HS-5 (cell line): ENCODE measurements at regions not wholly inside any gene's neighbourhood (a gene's known extent, or its start where the extent isn't known, plus 50 kb on each side); places are given as distances from the start of the nearest gene placed in this dataset.

Experiments used
- DNase-seq: peaks from one replicate; pipeline ENCODE4 v3.0.0-alpha.2; 2012; ENCODE audit warnings: low read depth

DNA sequence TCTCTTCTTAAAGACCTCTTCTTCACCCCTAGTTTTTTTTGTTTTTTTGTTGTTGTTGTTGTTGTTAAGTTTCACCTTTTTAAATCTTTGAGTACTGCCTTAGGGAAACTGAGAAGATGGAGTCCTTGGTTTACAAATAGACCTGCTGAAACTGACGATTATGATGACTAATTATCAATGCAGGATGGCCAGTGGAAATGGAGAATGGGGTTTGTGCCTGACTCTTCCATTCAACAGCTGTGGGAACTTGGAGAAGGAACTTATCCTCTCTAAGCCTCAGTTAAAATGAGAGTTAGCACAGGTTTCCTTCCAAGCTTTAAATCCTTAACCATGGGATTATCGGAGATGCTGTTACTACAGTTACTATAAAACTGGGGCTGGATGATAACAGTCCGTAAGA lies 66.7 kb upstream of the PNMA1 start:
- no peak for DNase-seq

DNA sequence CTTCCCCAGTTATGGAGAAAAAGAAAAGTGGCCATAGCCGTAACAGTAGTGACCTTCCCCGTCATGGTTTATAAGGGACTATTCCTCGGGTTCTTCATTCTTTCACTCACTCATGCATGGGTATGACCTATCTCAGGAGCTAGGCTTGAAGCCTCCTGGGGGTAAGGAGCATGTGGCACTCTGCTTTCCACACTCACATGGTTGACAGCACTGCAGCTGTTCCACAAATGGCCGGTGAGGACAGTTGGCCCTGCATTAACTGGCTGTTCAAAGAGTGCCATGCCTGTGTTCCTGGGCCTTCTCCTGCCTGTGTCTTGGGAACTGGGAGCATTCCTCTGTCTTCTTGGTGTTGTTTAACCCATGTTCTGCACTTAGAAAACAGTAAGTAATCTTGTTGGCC lies 66.2 kb upstream of the PNMA1 start:
- no peak for DNase-seq

GRCh38 chr14:73778736-73779135 lies 64.6 kb upstream of the PNMA1 start:
- no peak for DNase-seq

- DNase-seq = no peak
Measured at GRCh38 chr14:73777420-73777819, 63.2 kb upstream of the PNMA1 start.

DNA sequence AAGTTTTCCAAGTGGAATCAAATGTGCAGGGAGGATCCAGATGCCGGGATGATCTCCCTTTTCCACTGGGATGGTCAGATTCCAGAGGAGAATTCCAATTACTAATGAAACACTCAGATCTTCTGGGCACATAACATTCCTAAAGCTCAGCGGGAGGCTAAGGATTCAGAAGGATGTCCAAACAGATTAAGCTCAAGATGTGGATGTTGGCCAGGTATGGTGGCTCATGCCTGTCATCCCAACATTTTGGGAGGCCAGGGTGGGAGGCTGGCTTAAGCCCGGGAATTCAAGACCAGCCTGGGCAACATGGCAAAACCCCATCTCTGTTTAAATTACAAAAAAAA lies 62.0 kb upstream of the PNMA1 start:
- no peak for DNase-seq

- no peak for DNase-seq
Measured at GRCh38 chr14:73775339-73776193, 61.4 kb upstream of the PNMA1 start.

DNA sequence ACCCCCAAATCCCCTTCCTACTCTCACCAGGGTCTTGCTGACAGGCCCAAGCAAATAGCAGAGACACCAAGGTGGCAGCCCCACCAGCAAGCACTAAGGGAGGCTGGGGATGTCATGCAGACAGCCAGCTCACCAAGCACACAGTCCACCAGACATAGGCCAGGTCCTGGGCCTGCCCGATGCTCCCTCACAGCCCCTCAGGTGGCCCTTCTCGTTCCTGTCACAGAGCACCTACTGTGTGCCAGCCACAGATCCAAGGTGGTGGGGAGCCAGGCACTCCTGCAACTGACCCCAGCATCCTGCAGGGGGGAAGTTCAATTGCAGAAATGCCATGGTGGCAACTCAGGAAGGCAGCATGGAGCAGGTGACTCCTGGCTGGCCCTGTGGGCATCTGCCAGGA lies 60.5 kb upstream of the PNMA1 start:
- no peak for DNase-seq

DNA sequence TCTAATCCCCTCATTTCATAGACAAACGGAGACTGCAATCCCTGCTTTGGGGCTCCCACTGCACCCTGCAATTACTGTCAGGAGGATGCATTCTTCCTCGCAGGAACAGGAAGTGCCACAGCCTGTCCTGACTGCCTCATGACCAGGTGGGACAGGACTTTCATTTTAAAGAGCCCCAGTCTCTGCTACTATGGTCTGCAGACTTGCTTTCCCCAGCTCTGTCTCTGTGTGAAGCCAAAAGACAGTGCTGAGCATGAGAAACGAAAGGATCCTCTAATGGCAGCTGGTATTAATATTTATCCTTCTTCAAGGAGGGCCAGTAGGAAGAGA lies 60.0 kb upstream of the PNMA1 start:
- DNase-seq = no peak

DNA sequence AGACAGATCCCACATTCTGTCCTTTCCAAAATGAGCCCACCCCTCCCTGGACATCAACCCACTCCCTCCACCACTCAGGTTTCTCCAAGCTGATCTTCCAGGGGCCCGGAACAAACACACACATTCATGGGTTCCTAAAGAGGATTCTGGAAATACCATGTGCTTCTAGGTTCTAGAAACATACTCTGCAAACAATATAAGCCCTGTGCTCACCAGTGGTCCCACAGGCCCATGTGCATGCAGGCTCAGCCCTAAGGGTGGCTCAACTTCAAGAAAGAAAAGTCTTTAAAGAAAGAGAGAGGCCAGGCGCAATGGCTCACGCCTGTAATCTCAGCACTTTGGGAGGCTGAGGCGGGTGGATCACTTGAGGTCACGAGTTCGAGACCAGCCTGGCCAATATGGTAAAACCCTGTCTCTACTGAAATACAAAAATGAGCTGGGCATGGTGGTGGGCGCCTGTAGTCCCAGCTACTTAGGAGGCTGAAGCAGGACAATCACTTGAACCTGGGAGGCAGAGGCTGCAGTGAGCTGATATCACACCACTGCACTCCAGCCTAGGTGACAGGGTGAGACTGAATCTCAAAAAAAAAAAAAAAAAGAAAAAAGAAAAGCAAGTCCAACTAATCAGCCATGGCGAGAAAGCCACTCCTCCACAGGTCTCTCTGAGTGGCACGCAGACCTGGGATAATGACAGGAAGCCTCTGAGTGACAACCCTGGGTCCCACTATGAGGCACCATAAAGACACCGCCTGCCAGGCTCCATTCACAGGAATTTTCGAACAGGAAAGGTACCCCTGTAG lies 59.5 kb upstream of the PNMA1 start:
- DNase-seq = no peak

GRCh38 chr14:73771848-73772638 lies 57.9 kb upstream of the PNMA1 start:
- no peak for DNase-seq

DNA sequence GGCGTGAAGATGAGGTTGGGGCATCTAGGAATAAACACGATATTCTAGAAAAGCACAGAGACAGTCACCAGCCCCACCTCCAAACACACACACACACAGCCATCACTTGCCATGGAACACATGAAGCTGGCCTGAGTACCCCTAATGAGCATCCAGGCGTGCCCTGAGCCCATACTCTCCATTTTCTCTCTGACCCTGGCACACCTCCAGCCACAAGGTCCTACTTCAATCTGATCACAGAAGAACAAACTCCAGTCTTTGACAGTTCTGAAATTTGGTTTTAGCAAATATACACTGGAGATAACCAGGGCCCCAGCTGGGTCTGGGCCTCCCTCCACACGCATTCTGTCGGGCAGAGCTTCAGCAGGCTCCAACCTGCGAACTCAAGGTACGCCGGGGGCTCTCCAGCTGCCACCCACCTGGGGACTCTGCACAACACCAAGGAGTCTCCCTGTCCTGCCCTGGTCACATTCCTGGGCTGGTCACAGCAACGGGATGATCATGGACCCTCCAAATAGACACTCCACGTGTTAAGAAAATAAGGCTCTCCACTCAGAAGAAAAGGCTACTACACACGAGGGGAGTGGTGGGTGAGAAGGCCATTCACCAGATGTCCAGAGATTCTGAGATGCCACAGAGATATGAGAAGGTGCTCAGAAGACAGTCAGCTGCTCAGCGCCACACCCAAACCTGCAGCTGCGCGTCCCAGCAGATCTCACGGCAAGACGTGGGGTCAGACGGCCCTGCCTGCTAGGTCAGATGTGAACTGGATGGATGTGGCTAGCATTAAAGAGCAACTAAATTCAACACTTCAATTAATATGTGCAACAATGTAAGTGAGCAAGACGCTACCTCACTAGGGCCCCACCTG lies 57.0 kb upstream of the PNMA1 start:
- DNase-seq = no peak

- DNase-seq = no peak
Measured at GRCh38 chr14:73768107-73768506, 53.9 kb upstream of the PNMA1 start.

- DNase-seq = no peak
Measured at GRCh38 chr14:73764406-73765280, 50.5 kb upstream of the PNMA1 start.
